Suppressor macrophage treated with lipopolysaccharide for 4 hours (primary cell): ENCODE measurements at regions not wholly inside any gene's neighbourhood (a gene's known extent, or its start where the extent isn't known, plus 50 kb on each side); places are given as distances from the start of the nearest gene placed in this dataset.

Experiments used
- DNase-seq: peaks from one replicate; pipeline ENCODE4 v3.0.0-alpha.2; 2020

DNA sequence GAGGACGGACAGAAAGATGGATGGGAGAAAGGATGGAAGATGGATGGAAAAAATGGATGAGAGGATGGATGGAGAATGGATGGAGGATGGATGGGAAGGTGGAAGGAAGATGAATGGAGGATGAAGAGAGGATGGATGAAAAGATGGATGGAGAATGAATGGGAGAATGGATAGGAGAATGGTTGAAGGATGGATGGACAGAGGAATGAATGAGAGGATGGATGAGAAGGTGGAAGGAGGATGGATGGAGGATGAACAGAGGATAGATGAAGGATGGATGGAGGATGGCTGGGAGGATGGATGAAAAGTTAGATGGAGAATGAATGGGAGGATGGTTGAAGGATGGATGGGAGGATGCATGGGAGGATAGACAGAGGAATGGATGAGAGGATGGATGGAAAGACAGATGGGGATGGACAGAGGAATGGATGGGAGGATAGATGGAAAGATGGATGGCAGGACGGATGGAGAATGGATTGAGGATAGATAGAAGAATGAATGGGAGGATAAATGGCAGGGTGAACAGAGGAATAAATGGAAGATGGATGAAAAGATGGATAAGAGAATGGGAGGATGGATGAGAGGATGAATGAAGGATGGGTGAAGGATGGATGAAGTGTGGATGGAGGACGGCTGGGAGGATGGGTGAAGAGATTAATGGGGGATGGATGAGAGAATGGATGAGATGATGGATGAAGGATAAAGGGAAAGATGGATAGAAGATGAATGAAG lies 217.7 kb upstream of the IER5L start:
- no peak for DNase-seq

DNA sequence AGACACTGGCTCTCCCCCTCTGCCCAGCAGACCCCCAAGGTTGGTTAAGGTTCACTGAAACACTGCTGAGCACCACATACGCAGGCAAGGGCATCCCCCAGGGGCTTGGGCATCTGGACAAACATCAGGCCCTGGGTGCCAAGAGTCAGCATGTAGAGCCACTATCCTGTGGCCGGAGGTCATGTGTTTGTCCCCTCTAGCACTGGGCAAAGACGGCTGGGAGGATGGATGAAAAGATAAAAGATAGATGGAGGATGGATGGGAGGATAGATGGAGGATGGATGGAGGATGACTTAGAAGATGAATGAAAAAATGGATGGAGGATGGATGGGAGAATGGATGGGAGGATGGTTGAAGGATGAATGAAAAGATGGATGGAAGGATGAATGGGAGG lies 216.8 kb upstream of the IER5L start:
- no peak for DNase-seq

DNA sequence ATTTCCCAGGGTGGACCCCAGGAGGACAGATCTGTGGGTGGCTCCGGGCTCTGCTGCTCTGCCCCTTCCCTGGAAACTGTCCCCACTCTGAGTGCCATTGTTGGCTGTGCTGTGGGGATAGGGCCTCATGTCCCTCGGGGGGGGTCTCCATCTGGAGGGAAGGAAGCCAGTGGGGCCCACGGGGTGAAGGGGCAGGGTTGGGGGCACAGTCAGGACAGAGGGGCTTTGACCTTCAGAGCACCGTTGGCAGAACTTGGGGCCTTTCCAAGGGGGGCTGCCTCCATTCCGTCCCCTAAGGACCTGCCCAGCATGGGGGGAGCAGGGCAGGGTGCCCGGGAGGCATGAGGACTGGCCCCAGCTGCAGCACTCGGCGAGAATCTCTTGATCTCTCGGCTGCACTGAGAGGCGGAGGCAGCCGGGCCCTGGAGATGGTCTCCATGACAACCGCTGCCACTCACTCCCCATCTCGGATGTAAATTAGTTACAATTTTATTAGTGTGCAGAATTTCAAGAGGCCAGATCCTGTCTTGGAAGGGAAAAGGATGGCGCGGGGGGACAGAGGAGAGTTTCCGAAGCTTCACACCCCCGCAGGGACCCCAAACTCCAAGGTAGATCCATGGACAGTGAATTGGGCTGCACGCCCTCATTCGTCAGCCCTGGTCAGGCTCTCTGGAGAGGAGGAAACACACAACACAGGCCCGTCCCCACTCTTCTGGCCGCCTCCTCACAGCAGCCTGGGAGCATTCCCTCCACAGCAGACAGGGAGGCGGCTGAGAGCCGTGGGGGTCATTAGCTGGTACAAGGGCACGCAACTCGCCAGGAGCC lies 216.2 kb upstream of the IER5L start:
- DNase-seq, result no peak

DNA sequence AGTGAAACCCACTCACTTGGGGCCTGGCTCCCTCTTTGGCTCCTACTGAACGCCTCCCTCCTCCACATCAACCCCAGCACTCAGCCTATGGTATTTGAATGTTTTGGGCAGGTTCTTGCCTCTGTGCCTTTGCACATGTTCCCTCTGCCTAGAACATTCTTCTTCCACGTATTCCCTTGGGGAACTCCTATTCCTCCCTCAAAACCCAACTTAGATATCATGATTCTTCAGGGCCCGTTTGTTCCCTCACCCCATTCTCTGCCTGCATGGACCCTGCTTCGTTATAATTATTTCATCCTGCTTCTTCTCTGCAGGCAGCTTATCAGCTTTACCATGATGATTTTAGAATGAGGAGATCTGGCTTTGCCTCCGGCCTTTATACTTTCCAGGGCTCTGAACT lies 215.0 kb upstream of the IER5L start:
- DNase-seq, result no peak

DNA sequence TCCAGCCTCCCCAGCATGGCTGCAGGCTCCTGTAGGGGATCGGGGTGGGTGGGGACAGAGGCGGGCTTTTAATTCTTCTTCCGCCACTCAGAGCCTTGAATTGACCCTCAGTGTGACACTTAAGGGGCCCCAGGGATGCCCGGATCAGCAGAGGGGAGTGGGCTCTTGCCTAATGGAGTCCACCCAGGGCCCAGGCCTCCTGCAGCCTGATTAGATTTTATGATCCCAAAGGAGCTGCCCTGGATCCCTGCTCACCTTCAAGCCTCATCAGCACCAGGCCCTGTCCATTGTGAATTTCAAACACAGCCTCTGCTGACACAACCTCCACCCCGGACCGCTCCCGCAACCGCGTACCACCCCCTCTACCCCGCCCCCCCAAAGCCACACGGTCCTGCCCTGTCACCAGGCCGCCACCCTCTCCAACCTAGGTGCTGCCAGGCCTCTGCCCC lies 214.1 kb upstream of the IER5L start:
- no peak for DNase-seq

DNA sequence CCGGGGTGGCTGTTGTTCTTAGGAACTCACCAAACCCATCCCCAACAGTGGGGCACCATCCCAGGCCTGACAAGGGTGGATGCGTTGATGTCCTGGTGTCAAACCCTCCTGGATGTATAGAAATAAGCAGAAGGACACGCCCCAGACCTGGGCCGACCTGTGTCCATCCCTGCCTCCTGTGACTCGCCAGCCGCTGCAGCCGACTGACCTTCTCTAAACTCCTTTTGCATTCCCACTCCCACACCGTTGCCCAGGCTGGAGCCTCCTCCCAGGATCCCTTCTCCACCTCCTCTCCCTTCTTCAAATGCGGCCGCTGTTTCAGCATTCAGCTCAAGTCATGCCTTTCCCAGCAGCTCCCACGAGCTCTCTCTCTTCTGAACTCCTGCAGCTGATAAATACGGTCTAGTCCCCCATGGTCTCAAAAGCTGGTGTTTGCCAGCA lies 213.2 kb upstream of the IER5L start:
- no peak for DNase-seq

DNA sequence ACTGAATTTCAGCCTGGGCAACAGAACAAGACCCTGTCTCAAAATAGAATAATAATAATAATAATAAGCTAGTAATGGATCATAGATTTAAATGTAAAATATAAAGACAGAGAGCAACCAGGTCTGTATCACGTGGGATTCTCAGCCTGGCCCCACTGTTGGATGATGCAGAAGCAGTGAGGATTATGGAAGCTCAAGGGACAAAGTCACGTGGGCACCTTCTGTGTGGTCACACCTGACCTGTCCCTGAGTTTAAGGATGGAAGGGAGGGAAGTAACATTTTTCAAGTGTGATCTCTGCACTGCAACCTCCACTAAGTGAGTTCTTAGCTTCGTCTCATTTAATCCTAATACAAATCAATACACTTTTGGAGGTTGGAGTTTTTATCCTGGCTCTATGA lies 212.5 kb upstream of the IER5L start:
- DNase-seq, result no peak

DNA sequence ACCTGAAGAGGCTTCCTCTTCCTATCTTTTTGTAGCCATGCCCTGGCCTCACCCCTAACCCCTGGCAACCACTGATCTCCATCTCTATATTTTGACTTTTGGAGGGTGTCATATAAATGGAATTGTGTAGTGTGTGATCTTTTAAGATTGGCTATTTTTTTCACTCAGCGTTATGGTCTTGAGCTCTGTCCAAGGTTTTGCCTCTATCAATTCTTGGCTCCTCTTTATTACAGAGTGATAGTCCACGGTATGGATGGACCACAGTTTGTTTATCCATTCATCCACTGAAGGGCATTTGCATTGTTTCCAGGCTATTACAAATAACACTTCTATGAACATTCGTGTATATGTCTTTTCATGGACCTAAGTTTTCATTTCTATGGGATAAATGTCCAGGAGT lies 209.8 kb upstream of the IER5L start:
- DNase-seq, result no peak

DNA sequence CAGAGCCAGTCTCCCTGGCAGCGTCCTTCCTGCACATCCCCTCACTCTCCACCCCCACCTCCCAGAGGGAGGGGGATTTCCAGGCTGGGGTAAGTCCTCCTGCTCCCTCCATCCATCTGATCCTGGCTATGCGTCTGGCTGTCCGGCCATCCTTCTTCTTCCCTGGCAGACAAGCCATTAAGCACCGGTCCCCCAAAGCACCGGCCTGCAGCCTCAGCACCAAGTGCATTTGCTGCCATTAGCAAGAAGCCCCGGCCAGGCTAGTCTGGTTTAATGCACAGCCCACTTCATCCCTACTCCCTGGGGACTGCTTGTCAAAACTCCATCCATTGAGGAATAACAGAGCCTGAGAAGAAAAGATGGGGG lies 208.7 kb upstream of the IER5L start:
- no peak for DNase-seq

DNA sequence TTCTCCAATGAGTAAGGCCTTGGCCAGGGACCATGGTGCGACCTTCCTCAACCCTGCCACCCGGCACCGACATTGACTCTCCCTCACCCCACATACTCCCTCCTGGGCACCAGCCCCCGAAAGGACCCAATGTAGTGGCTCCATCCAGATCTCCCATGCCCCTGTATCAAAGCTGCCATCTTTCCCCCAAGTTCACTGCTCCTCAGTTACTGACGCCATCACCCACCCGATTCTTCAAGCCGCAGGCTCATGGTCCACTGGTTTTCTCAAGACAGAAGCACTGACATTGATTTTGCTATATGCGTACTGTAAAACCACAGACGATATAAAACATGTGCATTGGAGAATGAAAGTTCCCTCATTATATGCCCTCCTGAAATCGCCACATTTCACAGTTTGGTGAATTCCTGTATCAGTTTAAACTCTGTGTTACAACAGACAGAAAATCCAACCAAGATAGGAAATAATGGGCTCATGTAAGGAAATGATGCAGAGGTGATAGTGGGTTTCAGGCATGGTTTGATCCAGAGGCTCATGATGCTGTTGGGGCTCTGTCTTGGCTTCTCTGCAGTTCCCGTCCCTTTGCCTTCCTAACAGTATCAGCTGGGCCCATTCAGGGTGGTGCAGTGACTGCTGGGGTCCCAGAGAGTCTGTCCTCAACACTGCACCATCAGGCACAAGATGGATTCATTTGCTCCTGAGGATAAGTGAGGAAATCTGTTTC lies 207.3 kb upstream of the IER5L start:
- no peak for DNase-seq

DNA sequence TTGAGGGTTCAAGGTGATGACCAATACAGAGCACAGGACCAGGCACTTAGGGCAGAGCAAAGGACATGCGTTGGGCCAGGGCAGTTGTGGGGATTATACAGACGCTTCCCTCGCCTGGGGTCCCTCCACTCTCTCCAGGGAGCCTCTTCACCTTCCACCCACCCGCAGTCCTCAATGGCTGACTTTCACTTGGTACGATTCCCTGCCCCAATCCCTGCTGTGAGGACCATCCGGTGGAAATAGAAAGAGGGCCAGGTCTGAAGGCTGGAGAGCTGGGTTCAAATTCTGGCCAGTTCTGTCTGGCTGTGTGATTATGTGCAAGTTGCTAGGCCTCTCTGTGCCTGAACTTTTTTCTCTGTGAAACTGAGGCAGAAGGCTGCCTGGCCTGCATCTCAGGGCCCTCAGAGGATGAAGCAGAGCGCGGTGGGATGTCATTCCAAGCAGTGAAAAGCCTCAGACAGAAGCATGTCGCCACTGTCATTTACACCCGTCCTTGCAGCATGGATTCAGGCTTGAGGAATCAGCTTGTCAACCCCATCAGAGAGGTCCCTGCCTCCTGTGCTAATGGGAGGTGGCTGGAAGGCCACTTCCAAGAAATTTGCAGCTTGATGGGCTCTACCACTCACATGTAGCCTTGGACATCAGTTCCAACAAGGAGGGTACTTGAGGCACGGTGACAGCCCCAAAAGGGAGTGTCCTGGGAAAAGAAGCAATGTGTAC lies 206.6 kb upstream of the IER5L start:
- DNase-seq, result no peak

DNA sequence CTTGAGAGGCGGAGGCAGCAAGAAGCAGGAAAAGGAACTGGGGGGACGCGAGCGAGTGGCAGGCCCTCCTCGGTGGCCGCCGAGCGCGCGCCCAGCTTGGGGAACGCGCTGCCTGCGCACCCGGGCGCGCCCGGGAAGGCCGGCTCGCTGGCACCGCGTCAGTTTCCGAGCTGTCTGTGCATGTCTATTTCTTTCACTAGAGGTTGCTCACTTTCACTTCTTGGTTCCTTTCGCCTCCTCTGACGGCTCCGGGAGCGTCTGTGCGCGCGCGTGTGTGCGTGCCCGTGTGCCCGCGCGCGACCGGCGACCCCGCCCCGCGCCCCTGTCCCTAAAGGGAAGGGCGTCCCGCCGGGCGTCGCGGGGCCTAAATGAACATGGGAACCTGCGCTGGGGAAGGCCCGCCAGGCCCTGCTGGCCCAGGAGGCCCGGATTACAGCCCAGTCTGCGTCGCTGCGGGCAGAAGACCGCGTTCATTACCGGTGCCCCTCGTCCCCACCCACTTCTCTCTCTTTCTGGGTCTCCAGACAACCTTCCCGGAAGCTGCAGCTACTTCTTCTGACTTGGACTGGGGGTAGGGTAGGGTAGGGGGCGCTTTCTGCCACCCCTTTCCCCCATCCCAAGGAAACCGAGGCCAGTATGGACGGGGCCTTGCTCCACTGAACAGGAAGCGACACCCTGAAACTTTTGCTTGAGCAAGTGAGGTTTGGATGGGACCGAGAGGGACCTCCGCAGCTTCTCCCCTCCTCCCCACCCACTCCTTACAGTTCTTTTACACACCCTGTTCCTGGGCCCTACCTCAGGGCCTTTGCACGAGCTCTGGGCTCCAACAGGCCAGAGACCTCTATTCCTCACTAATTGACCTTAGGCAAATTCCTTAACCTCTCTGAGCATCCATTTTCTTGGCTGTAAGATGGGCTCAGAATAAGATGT lies 205.8 kb upstream of the IER5L start:
- DNase-seq, result peak; percentile 89

DNA sequence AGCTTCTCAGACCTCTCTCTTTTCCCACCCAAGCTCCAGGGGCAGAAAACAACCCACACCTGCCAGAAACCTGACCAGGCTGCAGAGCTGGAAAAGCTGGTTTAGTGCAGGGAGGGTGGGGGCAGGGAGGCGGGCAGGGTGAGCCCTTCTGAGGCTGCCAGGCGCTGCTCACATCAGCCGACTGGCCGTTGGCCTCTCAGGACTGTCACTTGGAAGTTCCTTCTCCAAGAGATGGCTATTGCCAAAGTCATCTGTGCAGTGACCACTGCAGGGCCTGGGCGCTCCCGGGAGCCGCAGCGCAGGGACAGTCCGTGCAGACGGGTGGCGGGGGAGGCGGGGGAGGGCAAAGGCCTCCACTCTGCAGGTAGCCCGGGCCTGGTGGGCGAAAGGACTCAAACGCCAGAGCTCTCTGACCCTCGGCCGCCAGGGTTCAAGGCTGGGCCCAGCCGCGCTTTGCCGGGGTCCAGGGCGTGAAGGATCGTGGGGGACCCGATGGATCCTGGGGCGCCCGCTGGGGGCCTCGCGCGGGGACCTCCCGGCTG lies 205.0 kb upstream of the IER5L start:
- peak; percentile 52 for DNase-seq

DNA sequence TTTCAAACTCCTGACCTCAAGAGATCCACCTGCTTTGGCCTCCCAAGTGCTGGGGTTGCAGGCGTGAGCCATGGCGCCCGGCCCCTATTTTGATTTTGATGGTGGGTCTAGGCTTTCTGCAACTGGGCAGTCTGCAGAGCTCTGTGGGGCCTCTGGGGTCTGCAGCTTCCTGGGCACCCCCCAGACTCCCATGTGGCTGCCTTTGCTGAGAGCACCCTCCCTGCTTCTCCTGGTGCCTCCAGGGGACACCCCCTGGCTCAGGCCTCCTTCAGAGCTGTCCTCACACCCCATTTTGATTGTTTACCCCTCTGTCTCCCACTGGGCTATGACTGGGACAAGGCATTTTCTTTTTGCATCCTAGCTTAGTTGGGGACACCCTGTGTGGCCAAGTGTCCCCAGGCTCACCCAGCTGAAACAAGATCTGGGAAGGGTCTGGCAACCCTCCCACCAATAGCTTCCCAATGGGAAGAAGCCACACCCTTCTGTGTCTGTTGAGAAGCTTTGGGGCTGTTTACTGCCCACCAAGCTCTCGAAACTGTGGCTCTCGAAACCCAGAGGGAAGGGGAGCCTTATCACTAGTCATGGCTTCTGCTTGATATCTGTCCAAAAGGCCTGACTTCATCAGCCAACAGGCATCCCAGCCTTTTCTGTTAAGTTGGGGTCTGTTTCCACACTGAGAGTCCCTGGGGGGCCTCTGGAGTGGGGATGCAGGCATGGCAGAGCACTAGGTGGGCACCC lies 204.4 kb upstream of the IER5L start:
- DNase-seq, result no peak

DNA sequence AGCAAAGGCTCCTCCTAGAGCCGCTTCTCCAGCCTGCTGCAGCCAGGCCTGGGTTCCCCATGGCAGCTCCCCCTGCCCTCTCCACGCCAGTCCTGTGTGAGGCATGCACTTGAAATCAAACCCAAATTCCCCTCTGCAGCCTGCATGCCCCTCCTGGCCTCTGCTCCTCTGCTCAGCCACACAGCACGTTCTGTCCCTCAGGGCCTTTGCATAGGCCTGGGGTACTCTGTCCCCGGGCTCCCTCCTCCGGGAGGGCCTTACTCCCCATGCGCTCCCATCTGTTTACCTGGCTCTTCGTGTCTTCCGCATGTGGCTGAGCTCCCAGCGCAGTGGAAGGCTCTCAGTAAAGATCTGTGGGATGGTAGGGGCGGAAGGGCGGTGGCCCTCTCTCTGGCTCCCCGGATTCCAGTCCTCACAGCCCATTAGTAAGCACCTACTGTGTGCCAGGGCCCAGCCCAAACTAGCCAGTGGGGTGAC lies 203.5 kb upstream of the IER5L start:
- DNase-seq, result no peak

DNA sequence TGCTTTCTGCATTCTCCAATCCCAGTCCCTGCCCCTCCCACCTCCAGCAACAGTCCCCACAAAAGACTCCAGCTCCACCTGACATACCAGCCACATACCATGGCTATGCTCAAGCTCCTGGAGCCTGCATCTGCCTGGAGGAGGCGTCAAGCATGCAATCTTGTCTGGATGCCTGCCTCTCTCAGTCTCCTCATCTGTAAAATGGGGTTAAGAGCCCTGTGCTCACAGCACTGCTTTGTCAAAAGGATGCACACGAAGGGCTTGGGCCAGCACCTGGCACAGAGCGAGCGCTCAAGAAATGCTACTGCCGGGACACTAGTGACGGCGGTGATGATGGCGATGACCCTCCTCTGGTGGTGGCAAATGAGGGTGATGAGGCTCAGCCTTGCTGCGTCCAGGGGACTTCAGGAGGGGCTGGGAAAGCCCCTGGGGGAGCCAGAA lies 202.9 kb upstream of the IER5L start:
- no peak for DNase-seq

DNA sequence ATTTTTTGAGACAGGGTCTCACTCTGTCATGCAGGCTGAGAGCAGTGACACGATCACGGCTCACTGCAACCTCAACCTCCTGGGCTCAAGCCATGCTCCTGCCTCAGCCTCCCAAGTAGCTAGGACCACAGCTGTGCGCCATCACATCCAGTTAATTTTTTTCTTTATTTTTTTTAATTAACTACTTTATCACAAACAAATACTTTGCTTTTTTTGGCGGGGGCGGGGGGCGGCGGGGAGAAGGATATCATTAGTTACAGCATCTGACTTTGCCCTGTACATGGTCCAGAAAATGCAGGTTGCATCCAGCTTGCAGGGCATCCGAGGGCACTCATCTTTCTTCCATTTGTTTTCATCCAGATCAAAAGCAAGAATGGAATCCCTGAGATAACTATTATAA lies 201.8 kb upstream of the IER5L start:
- no peak for DNase-seq

DNA sequence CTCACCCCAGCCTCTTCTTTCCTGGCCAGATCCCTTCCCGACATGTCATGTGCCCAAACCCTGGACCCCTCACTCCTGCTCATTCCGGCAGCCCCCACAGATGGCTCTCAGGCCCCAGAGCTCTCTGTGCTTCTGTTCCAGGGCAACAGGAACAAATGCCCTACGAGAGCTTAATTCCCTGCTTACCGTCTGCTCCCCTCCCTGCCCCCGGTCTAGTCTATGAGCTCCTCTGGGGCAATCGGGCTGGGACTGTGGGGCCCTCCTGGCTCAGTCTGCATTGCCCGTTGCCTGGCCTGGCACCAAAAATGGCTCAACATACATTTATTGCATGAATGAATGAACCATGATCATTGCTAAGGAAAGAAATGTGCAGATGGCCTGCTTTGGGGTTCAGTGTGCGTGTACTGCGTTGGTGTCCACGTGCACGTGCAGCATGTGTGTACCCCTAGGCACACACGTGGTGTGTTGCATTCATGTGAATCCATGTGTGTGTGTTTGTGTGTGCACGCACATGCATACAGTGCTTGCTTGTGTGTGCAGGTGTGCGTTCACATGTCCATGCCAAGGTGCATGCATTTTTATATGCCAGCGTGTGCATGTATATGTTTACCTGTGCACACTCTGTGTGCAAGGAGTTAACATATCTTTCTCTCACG lies 201.2 kb upstream of the IER5L start:
- no peak for DNase-seq

DNA sequence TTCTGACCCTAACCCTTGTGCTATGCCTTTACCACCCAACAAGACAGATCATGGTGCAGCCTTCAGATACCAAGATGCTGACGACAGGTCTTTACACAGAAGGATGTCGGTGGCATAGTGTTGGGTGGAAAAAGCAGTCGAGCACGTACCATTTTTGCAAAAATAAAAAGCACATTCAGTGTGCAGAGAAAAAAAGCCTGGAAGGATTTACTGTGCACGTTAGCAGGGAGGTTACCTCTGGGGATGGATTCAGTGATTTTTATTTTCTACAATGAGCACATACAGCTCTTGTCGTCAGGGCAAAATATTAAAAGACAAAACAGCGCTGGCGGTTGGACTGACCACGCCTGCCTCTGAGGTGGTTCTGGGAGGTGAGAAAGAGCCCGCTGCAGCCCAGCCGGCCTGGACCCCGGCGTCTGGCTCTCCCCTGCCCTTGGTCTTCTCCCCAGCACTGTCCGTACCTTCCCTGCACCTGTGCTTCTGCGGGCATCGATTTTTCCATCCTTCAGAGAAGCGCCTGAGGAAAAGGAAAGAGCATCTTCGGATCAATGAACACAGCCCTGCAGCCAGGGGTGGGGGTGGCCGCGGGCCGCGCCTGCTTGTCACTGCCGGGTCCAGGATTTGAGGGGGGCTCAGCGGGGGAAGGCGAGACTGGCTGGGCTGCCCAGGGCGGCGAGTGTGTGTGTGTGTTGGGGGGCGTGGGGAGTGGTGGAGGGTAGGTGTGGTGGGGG lies 200.0 kb upstream of the IER5L start:
- no peak for DNase-seq
